DOHH2 (cell line): ENCODE measurements at regions not wholly inside any gene's neighbourhood (a gene's known extent, or its start where the extent isn't known, plus 50 kb on each side); places are given as distances from the start of the nearest gene placed in this dataset.

ENCODE experiments used
- EZH2phosphoT487 ChIP-seq: fragments of 200-600 bp; sonication (generic); IDR thresholded peaks from 2 replicates; pipeline ENCODE4 v1.6.1; 2017; ENCODE audit warnings: borderline replicate concordance, mild to moderate bottlenecking, antibody characterized with exemption, low read length, moderate library complexity, mixed read lengths
- TF ChIP-seq, protein P1 (sequence below): fragments of 200-600 bp; sonication (generic); IDR thresholded peaks from one replicate; pipeline ENCODE4 v1.5.1; 2014; ENCODE audit warnings: antibody characterized with exemption, mild to moderate bottlenecking, low read depth, low read length; ENCODE audit not compliant: poor library complexity, severe bottlenecking

DNA sequence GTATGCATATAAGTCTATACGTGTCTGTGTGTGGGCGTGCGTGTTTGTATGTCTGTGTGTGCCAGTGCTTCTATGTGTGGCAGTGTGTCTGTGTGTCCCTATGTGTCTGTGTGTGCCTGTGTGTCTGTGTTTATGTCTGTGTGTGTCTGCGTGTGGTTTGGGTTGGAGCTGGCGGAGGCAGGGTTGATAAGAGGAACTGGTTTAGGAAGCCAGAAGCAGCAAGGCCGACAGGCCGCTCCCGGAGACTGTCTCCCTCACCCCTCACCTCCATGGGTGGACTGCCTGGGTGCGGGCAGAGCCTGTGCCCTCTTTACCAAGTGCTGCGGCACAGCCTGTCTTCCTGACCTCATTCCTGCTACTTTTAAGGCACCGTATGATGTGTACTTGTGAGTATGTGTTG lies 327.1 kb upstream of the B3GAT1 start:
- TF ChIP-seq, protein P1, sequence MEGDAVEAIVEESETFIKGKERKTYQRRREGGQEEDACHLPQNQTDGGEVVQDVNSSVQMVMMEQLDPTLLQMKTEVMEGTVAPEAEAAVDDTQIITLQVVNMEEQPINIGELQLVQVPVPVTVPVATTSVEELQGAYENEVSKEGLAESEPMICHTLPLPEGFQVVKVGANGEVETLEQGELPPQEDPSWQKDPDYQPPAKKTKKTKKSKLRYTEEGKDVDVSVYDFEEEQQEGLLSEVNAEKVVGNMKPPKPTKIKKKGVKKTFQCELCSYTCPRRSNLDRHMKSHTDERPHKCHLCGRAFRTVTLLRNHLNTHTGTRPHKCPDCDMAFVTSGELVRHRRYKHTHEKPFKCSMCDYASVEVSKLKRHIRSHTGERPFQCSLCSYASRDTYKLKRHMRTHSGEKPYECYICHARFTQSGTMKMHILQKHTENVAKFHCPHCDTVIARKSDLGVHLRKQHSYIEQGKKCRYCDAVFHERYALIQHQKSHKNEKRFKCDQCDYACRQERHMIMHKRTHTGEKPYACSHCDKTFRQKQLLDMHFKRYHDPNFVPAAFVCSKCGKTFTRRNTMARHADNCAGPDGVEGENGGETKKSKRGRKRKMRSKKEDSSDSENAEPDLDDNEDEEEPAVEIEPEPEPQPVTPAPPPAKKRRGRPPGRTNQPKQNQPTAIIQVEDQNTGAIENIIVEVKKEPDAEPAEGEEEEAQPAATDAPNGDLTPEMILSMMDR, result no peak
- no peak for TF ChIP-seq EZH2phosphoT487
